HL-60 (cell line): ENCODE measurements at regions not wholly inside any gene's neighbourhood (a gene's known extent, or its start where the extent isn't known, plus 50 kb on each side); places are given as distances from the start of the nearest gene placed in this dataset.

Source experiments
- DNase-seq, 2 experiments: peaks; one replicate each; pipeline ENCODE4 v3.0.0-alpha.2; 2010 to 2020; ENCODE audit warnings: low read depth in 1 of 2, low spot score in 1 of 2
- H3K27ac ChIP-seq: fragments of 250-450 bp; sonication (Bioruptor Pico); replicated peaks from 2 replicates; pipeline ENCODE4 v1.5.1; 2020; ENCODE audit warnings: mild to moderate bottlenecking, moderate library complexity
- H3K27me3 ChIP-seq: fragments of 250-450 bp; sonication (Bioruptor Pico); 2 replicates; pipeline ENCODE4 v1.5.1; 2021; ENCODE audit warnings: mild to moderate bottlenecking, moderate library complexity; ENCODE audit not compliant: insufficient read depth, poor library complexity, severe bottlenecking
- H3K4me3 ChIP-seq: replicated peaks from 2 replicates; pipeline ENCODE4 v1.5.1; 2011; ENCODE audit warnings: mild to moderate bottlenecking, control low read depth, low read length; ENCODE audit not compliant: insufficient read depth
- CTCF ChIP-seq: IDR thresholded peaks from one replicate; pipeline ENCODE4 v1.5.1; 2011; ENCODE audit warnings: low read length, control low read depth, inconsistent platforms; ENCODE audit not compliant: insufficient read depth
- GABPA ChIP-seq: IDR thresholded peaks from 2 replicates; pipeline ENCODE4 v1.6.1; 2012; ENCODE audit warnings: low read depth
- POLR2AphosphoS5 ChIP-seq: IDR thresholded peaks from 2 replicates; pipeline ENCODE4 v1.6.1; 2012; ENCODE audit warnings: low read depth
- REST ChIP-seq: IDR thresholded peaks from 2 replicates; pipeline ENCODE4 v1.6.1; 2012; ENCODE audit warnings: low read depth; ENCODE audit not compliant: insufficient replicate concordance
- SPI1 ChIP-seq: IDR thresholded peaks from 2 replicates; pipeline ENCODE4 v1.6.1; 2012; ENCODE audit warnings: low read depth, mild to moderate bottlenecking, borderline replicate concordance

GRCh38 chr17:79167486-79167885, 92.9 kb downstream of the ENGASE start:
- no peak for DNase-seq
- TF ChIP-seq CTCF (no peak), SPI1 (no peak), POLR2AphosphoS5 (no peak), REST (no peak), GABPA (no peak)
- Histone ChIP-seq H3K4me3 (no peak overlapping the region), H3K27me3 (peaks cover 6% of the 10 kb centered on the region), H3K27ac (no peak overlapping the region)

- Histone ChIP-seq H3K4me3 (no peak overlapping the region), H3K27ac (no peak overlapping the region), H3K27me3 (peaks cover 6% of the 10 kb centered on the region)
- no peak for DNase-seq
- no peak for TF ChIP-seq CTCF
- no peak for TF ChIP-seq REST
- TF ChIP-seq SPI1: no peak
- no peak for TF ChIP-seq POLR2AphosphoS5
- TF ChIP-seq GABPA: no peak
These were observed 91.3 kb downstream of the ENGASE start for GRCh38 chr17:79165756-79166473.

- H3K4me3 ChIP-seq: no peak overlapping the region
- no peak overlapping the region for H3K27ac ChIP-seq
- H3K27me3 ChIP-seq: peaks cover 6% of the 10 kb centered on the region
- no peak for TF ChIP-seq POLR2AphosphoS5
- TF ChIP-seq CTCF: no peak
- TF ChIP-seq GABPA: no peak
- no peak for TF ChIP-seq SPI1
- TF ChIP-seq REST: no peak
- no peak for DNase-seq
These were observed 90.5 kb downstream of the ENGASE start for GRCh38 chr17:79164913-79165695.
